IMR-90 (cell line): ENCODE measurements at regions not wholly inside any gene's neighbourhood (a gene's known extent, or its start where the extent isn't known, plus 50 kb on each side); places are given as distances from the start of the nearest gene placed in this dataset.

Source experiments
- ATAC-seq: fragments of 200-7000 bp; cut with Tn5 transposase; 2 replicates; pipeline ENCODE4 v1.9.1; 2020; ENCODE audit warnings: low read depth, mild to moderate bottlenecking, moderate library complexity
- BruUV-seq: library from RNA; stranded (reverse); fragments of 400-500 nt; replicated peaks from 2 replicates; lab custom pipeline; 2021; lab: Mats Ljungman, UMichigan
- CTCF ChIA-PET: fragments of 300-600 bp; formaldehyde crosslinking; extraction: SDS; loops from one replicate; lab custom pipeline; 2021; ENCODE audit warnings: antibody characterized with exemption; lab: Yijun Ruan, JAX
- POLR2A ChIA-PET: fragments of 300-600 bp; sonication (Branson Sonifier 250); formaldehyde crosslinking; loops from one replicate; lab custom pipeline; 2022; ENCODE audit warnings: antibody characterized with exemption; ENCODE audit not compliant: unreplicated experiment; lab: Charles Lee
- DNase-seq: peaks from one replicate; pipeline ENCODE4 v3.0.0; 2013
- H2AFZ ChIP-seq: replicated peaks from 2 replicates; pipeline ENCODE3; 2013; ENCODE audit warnings: low read length, mild to moderate bottlenecking; ENCODE audit not compliant: poor library complexity
- H2AK5ac ChIP-seq: 2 replicates; pipeline ENCODE4 v1.6.1; 2013; ENCODE audit warnings: low read depth, low read length, inconsistent platforms
- H2AK9ac ChIP-seq: replicated peaks from 2 replicates; pipeline ENCODE3; 2013; ENCODE audit warnings: mild to moderate bottlenecking, low read depth, low read length, moderate library complexity; ENCODE audit not compliant: poor library complexity
- H2BK120ac ChIP-seq: 2 replicates; pipeline ENCODE4 v1.6.1; 2013; ENCODE audit warnings: low read depth, low read length, inconsistent platforms
- H2BK15ac ChIP-seq: 3 replicates; pipeline ENCODE4 v1.6.1; 2013; ENCODE audit warnings: low read depth, low read length, inconsistent platforms
- H2BK20ac ChIP-seq: 2 replicates; pipeline ENCODE4 v1.6.1; 2013; ENCODE audit warnings: low read depth, mild to moderate bottlenecking, inconsistent platforms, low read length, moderate library complexity
- H2BK5ac ChIP-seq: 2 replicates; pipeline ENCODE4 v1.6.1; 2013; ENCODE audit warnings: mild to moderate bottlenecking, low read depth, low read length, inconsistent platforms; ENCODE audit not compliant: poor library complexity, severe bottlenecking
- H3K14ac ChIP-seq: replicated peaks from 2 replicates; pipeline ENCODE4 v1.6.1; 2013; ENCODE audit warnings: low read depth, low read length, inconsistent platforms
- H3K18ac ChIP-seq: 2 replicates; pipeline ENCODE4 v1.6.1; 2013; ENCODE audit warnings: low read depth, low read length, control low read depth
- H3K23ac ChIP-seq: 2 replicates; pipeline ENCODE4 v1.6.1; 2013; ENCODE audit warnings: low read depth, low read length, inconsistent platforms
- H3K27ac ChIP-seq: 2 replicates; pipeline ENCODE4 v1.5.1; 2013; ENCODE audit warnings: mild to moderate bottlenecking, control low read depth, low read length; ENCODE audit not compliant: insufficient read depth
- H3K27me3 ChIP-seq: 2 replicates; pipeline ENCODE4 v1.6.1; 2013; ENCODE audit warnings: low read length; ENCODE audit not compliant: control insufficient read depth, insufficient read depth
- H3K36me3 ChIP-seq: 2 replicates; pipeline ENCODE4 v1.6.1; 2013; ENCODE audit warnings: low read length, mixed read lengths; ENCODE audit not compliant: control insufficient read depth, insufficient read depth
- H3K4ac ChIP-seq: 2 replicates; pipeline ENCODE4 v1.6.1; 2013; ENCODE audit warnings: low read depth, low read length, inconsistent platforms
- H3K4me1 ChIP-seq: 2 replicates; pipeline ENCODE4 v1.6.1; 2013; ENCODE audit warnings: low read length, mixed read lengths; ENCODE audit not compliant: control insufficient read depth, insufficient read depth
- H3K4me2 ChIP-seq: 2 replicates; pipeline ENCODE4 v1.6.1; 2013; ENCODE audit warnings: low read depth, mild to moderate bottlenecking, control low read depth, low read length, moderate library complexity
- H3K4me3 ChIP-seq: 2 replicates; pipeline ENCODE4 v1.5.1; 2013; ENCODE audit warnings: low read depth, mild to moderate bottlenecking, control low read depth, low read length, moderate library complexity; ENCODE audit not compliant: insufficient read depth
- H3K56ac ChIP-seq: 2 replicates; pipeline ENCODE4 v1.6.1; 2013; ENCODE audit warnings: low read length, inconsistent platforms; ENCODE audit not compliant: insufficient read depth; ENCODE audit errors: extremely low read depth
- H3K79me1 ChIP-seq, 2 experiments: 2 replicates each; pipeline ENCODE4 v1.6.1; 2013; ENCODE audit warnings: low read length in 2 of 2, inconsistent platforms in 1 of 2, low read depth in 1 of 2
- H3K9ac ChIP-seq: 2 replicates; pipeline ENCODE4 v1.6.1; 2013; ENCODE audit warnings: low read depth, low read length, control low read depth
- H3K9me1 ChIP-seq: 2 replicates; pipeline ENCODE4 v1.6.1; 2013; ENCODE audit warnings: low read length, inconsistent platforms; ENCODE audit not compliant: insufficient read depth
- H3K9me3 ChIP-seq: 2 replicates; pipeline ENCODE4 v1.6.1; 2013; ENCODE audit warnings: low read length; ENCODE audit not compliant: control insufficient read depth, insufficient read depth
- H4K20me1 ChIP-seq: 2 replicates; pipeline ENCODE4 v1.6.1; 2013; ENCODE audit warnings: low read length, inconsistent platforms; ENCODE audit not compliant: insufficient read depth
- H4K5ac ChIP-seq: 2 replicates; pipeline ENCODE4 v1.6.1; 2013; ENCODE audit warnings: mild to moderate bottlenecking, low read depth, low read length, control low read depth
- H4K8ac ChIP-seq, 2 experiments: 2 replicates each; pipeline ENCODE4 v1.6.1; 2013; ENCODE audit warnings: low read depth in 2 of 2, low read length in 2 of 2, control low read depth in 1 of 2, inconsistent platforms in 1 of 2
- H4K91ac ChIP-seq: 2 replicates; pipeline ENCODE4 v1.6.1; 2013; ENCODE audit warnings: low read depth, low read length, inconsistent platforms; ENCODE audit not compliant: insufficient read depth
- BHLHE40 ChIP-seq: fragments of 150-350 bp; IDR thresholded peaks from 2 replicates; pipeline ENCODE4 v1.6.1; 2016; ENCODE audit warnings: mild to moderate bottlenecking, low read depth, low read length
- SMC3 ChIP-seq: fragments of 150-350 bp; IDR thresholded peaks from 2 replicates; pipeline ENCODE4 v1.6.1; 2016; ENCODE audit warnings: low read depth, mild to moderate bottlenecking, antibody characterized with exemption, low read length, moderate library complexity
- whole genome bisulfite sequencing, 2 experiments: methylation state at CpG; one replicate each; pipeline versions ENCODE4 v1.1.5 to v1.1.7; 2013; ENCODE audit warnings: missing lambda C conversion rate in 2 of 2; ENCODE audit not compliant: insufficient read length in 1 of 2; ENCODE audit errors: extremely low coverage in 2 of 2; 5-methylcytosine and 5-hydroxymethylcytosine counted together
- dilution Hi-C: fragments of 300-500 bp; cut with HindIII; formaldehyde crosslinking; loops from one replicate; pipeline ENCODE4 v1.14.3; 2018; ENCODE audit warnings: low sequenced_read_pairs; ENCODE audit not compliant: unreplicated experiment
- in situ Hi-C: fragments of 300-500 bp; cut with MboI; formaldehyde crosslinking; loops from 3 replicates; pipeline ENCODE4 v1.14.3; 2019; ENCODE audit warnings: low sequenced_read_pairs, inconsistent platforms, mixed read lengths
- intact Hi-C: fragments of 100-400 bp; cut with micrococcal nuclease; formaldehyde crosslinking; loops from 2 replicates; pipeline ENCODE4 v1.10.0; 2022
- TF ChIP-seq, protein P1 (sequence below): conservative IDR thresholded peaks from 2 replicates; pipeline ENCODE4 v1.5.1; 2012; ENCODE audit warnings: mild to moderate bottlenecking, low read depth, low read length, improper control_type of control experiment
- TF ChIP-seq, protein P2 (sequence below): fragments of 150-350 bp; IDR thresholded peaks from 2 replicates; pipeline ENCODE4 v1.6.1; 2016; ENCODE audit warnings: low read depth, mild to moderate bottlenecking, low read length, moderate library complexity, borderline replicate concordance

DNA sequence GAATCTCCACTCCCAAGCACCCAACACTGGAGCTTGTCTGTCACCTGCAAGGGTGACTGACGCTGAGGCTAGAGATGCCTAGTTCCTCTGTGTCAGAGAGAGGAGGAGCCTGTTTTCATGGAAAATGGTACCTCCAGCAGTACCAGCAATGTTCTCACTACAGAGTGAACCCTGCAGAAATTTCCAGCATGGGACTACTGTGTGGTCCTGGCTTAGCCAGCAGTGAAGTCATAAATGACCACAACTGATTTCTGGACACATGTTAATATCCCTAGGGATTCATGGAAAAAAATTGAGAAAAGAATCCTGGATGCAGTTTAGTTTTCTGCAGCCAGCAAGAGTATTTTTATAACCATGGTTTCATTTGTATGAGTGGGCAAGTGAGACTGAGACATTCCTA, 468.1 kb downstream of the CD83 start:
- H4K20me1 ChIP-seq = no peaks in the 10 kb centered on the region
- no peaks in the 10 kb centered on the region for H3K36me3 ChIP-seq
- no peak overlapping the region for H2BK20ac ChIP-seq
- H3K14ac ChIP-seq = no peak overlapping the region
- CTCF ChIA-PET = interaction anchor here (0.7 kb wide), 1 partner anchor 355 kb away, joined by 3 read pairs; no protein-coding TSS in a partner anchor
- no peak overlapping the region for H3K9ac ChIP-seq
- H2BK15ac ChIP-seq = no peak overlapping the region
- BruUV-seq = no TSS peak
- no peaks in the 10 kb centered on the region for H3K9me3 ChIP-seq
- H3K4me1 ChIP-seq = no peaks in the 10 kb centered on the region
- WGBS, 2 experiments = no CpG with 5 or more reads among the region's 1 CpG
- H4K8ac ChIP-seq = no peak overlapping the region
- ATAC-seq = no peak
- no peak overlapping the region for H2BK120ac ChIP-seq
- POLR2A ChIA-PET = no interaction called here
- no peak overlapping the region for H3K27ac ChIP-seq
- no peak for DNase-seq
- no peak overlapping the region for H3K4me2 ChIP-seq
- no peak overlapping the region for H2BK5ac ChIP-seq
- intact Hi-C loops = loop anchor here (5.0 to 10.0 kb wide), 2 partner anchors 371 to 432 kb away; no protein-coding TSS in a partner anchor
- no peak overlapping the region for H2AK9ac ChIP-seq
- no peak overlapping the region for H3K23ac ChIP-seq
- H2AK5ac ChIP-seq = no peak overlapping the region
- H3K9me1 ChIP-seq = no peaks in the 10 kb centered on the region
- no peak overlapping the region for H3K4ac ChIP-seq
- H3K56ac ChIP-seq = no peak overlapping the region
- H3K4me3 ChIP-seq = no peak overlapping the region
- peaks cover 6% of the 10 kb centered on the region for H3K27me3 ChIP-seq
- no peaks in the 10 kb centered on the region for H3K79me1 ChIP-seq
- no peak overlapping the region for H3K18ac ChIP-seq
- no peak overlapping the region for H4K91ac ChIP-seq
- H4K5ac ChIP-seq = no peak overlapping the region
- no peak overlapping the region for H2AFZ ChIP-seq
- dilution Hi-C loops = no loop called here
- TF ChIP-seq BHLHE40 (no peak), SMC3 (no peak)
- TF ChIP-seq, protein P1, sequence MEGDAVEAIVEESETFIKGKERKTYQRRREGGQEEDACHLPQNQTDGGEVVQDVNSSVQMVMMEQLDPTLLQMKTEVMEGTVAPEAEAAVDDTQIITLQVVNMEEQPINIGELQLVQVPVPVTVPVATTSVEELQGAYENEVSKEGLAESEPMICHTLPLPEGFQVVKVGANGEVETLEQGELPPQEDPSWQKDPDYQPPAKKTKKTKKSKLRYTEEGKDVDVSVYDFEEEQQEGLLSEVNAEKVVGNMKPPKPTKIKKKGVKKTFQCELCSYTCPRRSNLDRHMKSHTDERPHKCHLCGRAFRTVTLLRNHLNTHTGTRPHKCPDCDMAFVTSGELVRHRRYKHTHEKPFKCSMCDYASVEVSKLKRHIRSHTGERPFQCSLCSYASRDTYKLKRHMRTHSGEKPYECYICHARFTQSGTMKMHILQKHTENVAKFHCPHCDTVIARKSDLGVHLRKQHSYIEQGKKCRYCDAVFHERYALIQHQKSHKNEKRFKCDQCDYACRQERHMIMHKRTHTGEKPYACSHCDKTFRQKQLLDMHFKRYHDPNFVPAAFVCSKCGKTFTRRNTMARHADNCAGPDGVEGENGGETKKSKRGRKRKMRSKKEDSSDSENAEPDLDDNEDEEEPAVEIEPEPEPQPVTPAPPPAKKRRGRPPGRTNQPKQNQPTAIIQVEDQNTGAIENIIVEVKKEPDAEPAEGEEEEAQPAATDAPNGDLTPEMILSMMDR = no peak
- TF ChIP-seq, protein P2, sequence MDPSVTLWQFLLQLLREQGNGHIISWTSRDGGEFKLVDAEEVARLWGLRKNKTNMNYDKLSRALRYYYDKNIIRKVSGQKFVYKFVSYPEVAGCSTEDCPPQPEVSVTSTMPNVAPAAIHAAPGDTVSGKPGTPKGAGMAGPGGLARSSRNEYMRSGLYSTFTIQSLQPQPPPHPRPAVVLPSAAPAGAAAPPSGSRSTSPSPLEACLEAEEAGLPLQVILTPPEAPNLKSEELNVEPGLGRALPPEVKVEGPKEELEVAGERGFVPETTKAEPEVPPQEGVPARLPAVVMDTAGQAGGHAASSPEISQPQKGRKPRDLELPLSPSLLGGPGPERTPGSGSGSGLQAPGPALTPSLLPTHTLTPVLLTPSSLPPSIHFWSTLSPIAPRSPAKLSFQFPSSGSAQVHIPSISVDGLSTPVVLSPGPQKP = no peak
- in situ Hi-C loops = no loop called here
